K562 (cell line): ENCODE measurements at regions not wholly inside any gene's neighbourhood (a gene's known extent, or its start where the extent isn't known, plus 50 kb on each side); places are given as distances from the start of the nearest gene placed in this dataset.

Experiments
- ATAC-seq: fragments of 200-7000 bp; cut with Tn5 transposase; 3 replicates; pipeline ENCODE4 v1.9.1; 2020; ENCODE audit warnings: moderate library complexity
- BruUV-seq: library from RNA; stranded (reverse); fragments of 400-500 nt; replicated peaks from 2 replicates; lab custom pipeline; 2021; lab: Mats Ljungman, UMichigan
- CTCF ChIA-PET: fragments of 300-600 bp; formaldehyde crosslinking; extraction: SDS; loops from one replicate; lab custom pipeline; 2021; ENCODE audit warnings: low intra/inter-chr PET ratio; lab: Yijun Ruan, JAX
- POLR2A ChIA-PET: fragments of 300-600, 350-650 bp; sonication (Branson Sonifier 250); formaldehyde crosslinking; extraction: SDS; loops from one replicate; lab custom pipeline; 2021; ENCODE audit warnings: antibody characterized with exemption, inconsistent platforms; lab: Yijun Ruan, JAX
- DNase-seq, 4 experiments: peaks; one replicate each; pipeline versions ENCODE4 v3.0.0 to v3.0.0-alpha.2; 2011 to 2018; ENCODE audit warnings: low spot score in 3 of 4, mixed read lengths in 3 of 4; ENCODE audit errors: extremely low read depth in 1 of 4
- FAIRE-seq: peaks from 2 replicates; lab custom pipeline; 2011; peaks lifted over from hg19 to GRCh38; lab: Jason Lieb, UNC
- H2AFZ ChIP-seq: 2 replicates; pipeline ENCODE4 v1.6.0; 2011; ENCODE audit warnings: low read depth, low read length, control low read depth, inconsistent platforms
- H3K27ac ChIP-seq: fragments of 200-600 bp; 3 replicates; pipeline ENCODE4 v1.8.0; 2011; ENCODE audit warnings: low read depth, mild to moderate bottlenecking, control low read depth, inconsistent platforms, low read length, moderate library complexity, mixed read lengths; ENCODE audit errors: extremely low read depth
- H3K27me3 ChIP-seq, 2 experiments: fragments of 300-600 bp in 1 of 2; 2 replicates in 1 of 2; 3 replicates in 1 of 2; pipeline versions ENCODE4 v1.6.0 to v1.8.0; 2011; ENCODE audit warnings: inconsistent platforms in 2 of 2, low read length in 2 of 2, mild to moderate bottlenecking in 1 of 2, mixed read lengths in 1 of 2, moderate library complexity in 1 of 2; ENCODE audit not compliant: control insufficient read depth in 2 of 2, insufficient read depth in 2 of 2
- H3K36me3 ChIP-seq: fragments of 300-600 bp; 3 replicates; pipeline ENCODE4 v1.8.0; 2011; ENCODE audit warnings: mild to moderate bottlenecking, low read length, inconsistent platforms; ENCODE audit not compliant: control insufficient read depth, insufficient read depth
- H3K4me1 ChIP-seq, 2 experiments: fragments of 200-600 bp in 1 of 2; replicated peaks in 1 of 2; 2 replicates in 1 of 2; 3 replicates in 1 of 2; pipeline versions ENCODE4 v1.5.1 to v1.8.0; 2011; ENCODE audit warnings: inconsistent platforms in 2 of 2, low read length in 2 of 2, mild to moderate bottlenecking in 1 of 2, mixed read lengths in 1 of 2, moderate library complexity in 1 of 2; ENCODE audit not compliant: control insufficient read depth in 2 of 2, insufficient read depth in 2 of 2
- H3K4me2 ChIP-seq: 2 replicates; pipeline ENCODE4 v1.6.1; 2011; ENCODE audit warnings: low read length, control low read depth, inconsistent platforms, mixed read lengths; ENCODE audit not compliant: insufficient read depth
- H3K4me3 ChIP-seq: fragments of 200-600 bp; sonication (generic), shearing (Covaris generic); 2 replicates; pipeline ENCODE4 v1.5.1; 2016; ENCODE audit warnings: control low read depth, inconsistent platforms
- H3K79me2 ChIP-seq: fragments of 200-600 bp; 3 replicates; pipeline ENCODE4 v1.8.0; 2011; ENCODE audit warnings: low read length, inconsistent platforms; ENCODE audit not compliant: control insufficient read depth, insufficient read depth
- H3K9ac ChIP-seq, 2 experiments: 2 replicates each; pipeline versions ENCODE4 v1.6.0 to v1.6.1; 2011; ENCODE audit warnings: low read depth in 2 of 2, low read length in 2 of 2, control low read depth in 1 of 2, inconsistent platforms in 1 of 2, mild to moderate bottlenecking in 1 of 2, mixed read lengths in 1 of 2; ENCODE audit not compliant: insufficient read depth in 1 of 2
- H3K9me1 ChIP-seq: one replicate; pipeline ENCODE4 v1.6.0; 2011; ENCODE audit warnings: inconsistent platforms, mild to moderate bottlenecking, low read length, moderate library complexity; ENCODE audit not compliant: control insufficient read depth, insufficient read depth
- H3K9me3 ChIP-seq: replicated peaks from 2 replicates; pipeline ENCODE4 v1.5.1; 2011; ENCODE audit warnings: low read depth, low read length, inconsistent platforms; ENCODE audit not compliant: control insufficient read depth, insufficient read depth
- H4K20me1 ChIP-seq: replicated peaks from 2 replicates; pipeline ENCODE4 v1.6.1; 2011; ENCODE audit warnings: low read length, inconsistent platforms, mixed read lengths; ENCODE audit not compliant: control insufficient read depth, insufficient read depth
- BACH1 ChIP-seq: fragments of 200-800 bp; sonication (Bioruptor generic); IDR thresholded peaks from 2 replicates; pipeline ENCODE4 v1.6.1; 2016; ENCODE audit warnings: missing genetic modification characterization, missing compliant biosample characterization
- ELF2 ChIP-seq: fragments of 250-450 bp; sonication (Bioruptor Pico); IDR thresholded peaks from 2 replicates; pipeline ENCODE4 v1.5.0; 2021; ENCODE audit warnings: mild to moderate bottlenecking
- FOSL1 ChIP-seq: fragments of 200-800 bp; sonication (Bioruptor generic); conservative IDR thresholded peaks from 2 replicates; pipeline ENCODE4 v1.6.1; 2016; ENCODE audit warnings: missing genetic modification characterization, missing compliant biosample characterization
- GABPA ChIP-seq: fragments of 200-800 bp; sonication (Bioruptor generic); conservative IDR thresholded peaks from 2 replicates; pipeline ENCODE4 v1.6.1; 2016; ENCODE audit warnings: low read depth, missing genetic modification characterization, missing compliant biosample characterization
- GTF2E2 ChIP-seq: fragments of 200-800 bp; sonication (Bioruptor generic); IDR thresholded peaks from 2 replicates; pipeline ENCODE4 v1.6.1; 2016; ENCODE audit warnings: missing genetic modification characterization, missing compliant biosample characterization
- HDAC8 ChIP-seq: fragments of 450-650 bp; IDR thresholded peaks from 2 replicates; pipeline ENCODE4 v1.6.1; 2016; ENCODE audit warnings: mild to moderate bottlenecking, missing genetic modification characterization, moderate library complexity, missing compliant biosample characterization
- MEF2D ChIP-seq: conservative IDR thresholded peaks from 2 replicates; pipeline ENCODE4 v1.6.1; 2016; ENCODE audit warnings: low read depth, missing genetic modification characterization, missing compliant biosample characterization
- NR2C1 ChIP-seq, 2 experiments: fragments of 450-650 bp; IDR thresholded peaks; 2 replicates each; pipeline ENCODE4 v1.6.1; 2017; ENCODE audit warnings: mild to moderate bottlenecking in 2 of 2, antibody characterized with exemption in 1 of 2, inconsistent platforms in 1 of 2, missing compliant biosample characterization in 1 of 2, missing genetic modification characterization in 1 of 2
- PYGO2 ChIP-seq: fragments of 450-650 bp; IDR thresholded peaks from 2 replicates; pipeline ENCODE4 v1.6.1; 2016; ENCODE audit warnings: mild to moderate bottlenecking, missing genetic modification characterization, moderate library complexity, missing compliant biosample characterization
- WGBS: fragments of 100-300 bp; shearing (Covaris generic); methylation state at CpG from one replicate; pipeline ENCODE4 v1.1.6; 2016; ENCODE audit warnings: low coverage, mixed read lengths; ENCODE audit not compliant: insufficient coverage; ENCODE audit errors: missing lambda C conversion rate; 5-methylcytosine and 5-hydroxymethylcytosine counted together
- in situ Hi-C: fragments of 300-500 bp; cut with MboI; formaldehyde crosslinking; loops from 4 replicates; pipeline ENCODE4 v1.15.0; 2018; ENCODE audit warnings: inconsistent platforms, mixed read lengths
- intact Hi-C: fragments of 100-400 bp; cut with micrococcal nuclease; formaldehyde crosslinking; loops from 2 replicates; pipeline ENCODE4 v1.14.2; 2022
- TF ChIP-seq, protein P1 (sequence below): fragments of 250-450 bp; sonication (Bioruptor Pico); IDR thresholded peaks from 2 replicates; pipeline ENCODE4 v1.5.0; 2020; ENCODE audit warnings: mild to moderate bottlenecking
- TF ChIP-seq, protein P2 (sequence below): IDR thresholded peaks from 3 replicates; pipeline ENCODE4 v1.6.1; 2011; ENCODE audit warnings: borderline replicate concordance, mild to moderate bottlenecking, moderate library complexity; ENCODE audit not compliant: insufficient read length; ENCODE audit errors: extremely low read depth
- TF ChIP-seq, protein P3 (sequence below): fragments of 450-650 bp; IDR thresholded peaks from 2 replicates; pipeline ENCODE4 v1.6.1; 2016; ENCODE audit warnings: missing biosample characterization, missing genetic modification characterization
- TF ChIP-seq, protein P4 (sequence below): fragments of 200-800 bp; sonication (Bioruptor generic); IDR thresholded peaks from 2 replicates; pipeline ENCODE4 v1.6.1; 2017; ENCODE audit warnings: missing genetic modification characterization, missing compliant biosample characterization

DNA sequence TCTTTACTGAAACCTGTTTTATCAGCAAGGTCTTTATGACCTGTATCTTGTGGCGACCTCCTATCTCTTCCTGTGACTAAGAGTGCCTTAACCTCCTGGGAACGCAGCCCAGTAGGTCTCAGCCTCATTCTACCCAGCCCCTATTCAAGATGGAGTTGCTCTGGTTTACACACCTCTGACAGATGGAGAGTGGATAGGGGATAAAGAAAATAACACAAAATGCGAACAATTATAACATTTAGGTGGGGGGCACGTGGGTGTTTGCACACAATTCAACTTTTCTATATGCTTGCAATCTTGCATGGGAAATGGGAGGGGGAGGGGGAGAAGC lies 83.3 kb downstream of the RMI2 start:
- intact Hi-C loops, result no loop called here
- DNase-seq (no peak), ATAC-seq (no peak; the same call in 1 of the 3 replicates), FAIRE-seq (no peak)
- H4K20me1 ChIP-seq, result peaks cover 6% of the 10 kb centered on the region; the same call in 1 of the 2 replicates
- peaks cover 23 to 31% of the 10 kb centered on the region in 2 experiments for H3K27me3 ChIP-seq
- peak overlapping the region; percentile 10; the same call in 1 of the 2 replicates for H3K4me2 ChIP-seq
- BruUV-seq, result no TSS peak
- in situ Hi-C loops, result no loop called here
- no peak overlapping the region; the same call in 1 of the 2 replicates for H2AFZ ChIP-seq
- no peaks in the 10 kb centered on the region for H3K36me3 ChIP-seq
- CTCF ChIA-PET, result no interaction called here
- no peak overlapping the region for H3K27ac ChIP-seq
- H3K9me1 ChIP-seq, result no peaks in the 10 kb centered on the region
- H3K4me1 ChIP-seq, result peaks cover 0 to 12% of the 10 kb centered on the region in 2 experiments; a peak in 1 of 5 replicates
- POLR2A ChIA-PET, result no interaction called here
- H3K9me3 ChIP-seq, result no peaks in the 10 kb centered on the region
- no peak overlapping the region for H3K4me3 ChIP-seq
- no peak overlapping the region for H3K9ac ChIP-seq
- WGBS, result 7% methylated on average over 4 of the region's 4 CpGs
- no peaks in the 10 kb centered on the region for H3K79me2 ChIP-seq
- TF ChIP-seq, protein P1, sequence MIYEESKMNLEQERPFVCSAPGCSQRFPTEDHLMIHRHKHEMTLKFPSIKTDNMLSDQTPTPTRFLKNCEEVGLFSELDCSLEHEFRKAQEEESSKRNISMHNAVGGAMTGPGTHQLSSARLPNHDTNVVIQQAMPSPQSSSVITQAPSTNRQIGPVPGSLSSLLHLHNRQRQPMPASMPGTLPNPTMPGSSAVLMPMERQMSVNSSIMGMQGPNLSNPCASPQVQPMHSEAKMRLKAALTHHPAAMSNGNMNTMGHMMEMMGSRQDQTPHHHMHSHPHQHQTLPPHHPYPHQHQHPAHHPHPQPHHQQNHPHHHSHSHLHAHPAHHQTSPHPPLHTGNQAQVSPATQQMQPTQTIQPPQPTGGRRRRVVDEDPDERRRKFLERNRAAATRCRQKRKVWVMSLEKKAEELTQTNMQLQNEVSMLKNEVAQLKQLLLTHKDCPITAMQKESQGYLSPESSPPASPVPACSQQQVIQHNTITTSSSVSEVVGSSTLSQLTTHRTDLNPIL (CRISPR knock-in tag), result no peak
- TF ChIP-seq NR2C1 (IDR thresholded peaks at IDR 0.05) (no peak), NR2C1 (tag; IDR thresholded peaks at IDR 0.05) (peak; percentile 33; the same call in 1 of the 2 replicates), FOSL1 (tag) (0 out of 2 replicates have a peak, but pooled peaks have one; percentile 27), PYGO2 (peak; percentile 61; the same call in 1 of the 2 replicates), BACH1 (tag) (peak; percentile 72; the same call in 1 of the 2 replicates), MEF2D (peak; percentile 76; the same call in 1 of the 2 replicates), GTF2E2 (no peak), GABPA (tag) (peak; percentile 25; the same call in 1 of the 2 replicates), ELF2 (0 out of 2 replicates have a peak, but pooled peaks have one; percentile 25), HDAC8 (tag) (peak; percentile 81; the same call in 1 of the 2 replicates)
- TF ChIP-seq, protein P2, sequence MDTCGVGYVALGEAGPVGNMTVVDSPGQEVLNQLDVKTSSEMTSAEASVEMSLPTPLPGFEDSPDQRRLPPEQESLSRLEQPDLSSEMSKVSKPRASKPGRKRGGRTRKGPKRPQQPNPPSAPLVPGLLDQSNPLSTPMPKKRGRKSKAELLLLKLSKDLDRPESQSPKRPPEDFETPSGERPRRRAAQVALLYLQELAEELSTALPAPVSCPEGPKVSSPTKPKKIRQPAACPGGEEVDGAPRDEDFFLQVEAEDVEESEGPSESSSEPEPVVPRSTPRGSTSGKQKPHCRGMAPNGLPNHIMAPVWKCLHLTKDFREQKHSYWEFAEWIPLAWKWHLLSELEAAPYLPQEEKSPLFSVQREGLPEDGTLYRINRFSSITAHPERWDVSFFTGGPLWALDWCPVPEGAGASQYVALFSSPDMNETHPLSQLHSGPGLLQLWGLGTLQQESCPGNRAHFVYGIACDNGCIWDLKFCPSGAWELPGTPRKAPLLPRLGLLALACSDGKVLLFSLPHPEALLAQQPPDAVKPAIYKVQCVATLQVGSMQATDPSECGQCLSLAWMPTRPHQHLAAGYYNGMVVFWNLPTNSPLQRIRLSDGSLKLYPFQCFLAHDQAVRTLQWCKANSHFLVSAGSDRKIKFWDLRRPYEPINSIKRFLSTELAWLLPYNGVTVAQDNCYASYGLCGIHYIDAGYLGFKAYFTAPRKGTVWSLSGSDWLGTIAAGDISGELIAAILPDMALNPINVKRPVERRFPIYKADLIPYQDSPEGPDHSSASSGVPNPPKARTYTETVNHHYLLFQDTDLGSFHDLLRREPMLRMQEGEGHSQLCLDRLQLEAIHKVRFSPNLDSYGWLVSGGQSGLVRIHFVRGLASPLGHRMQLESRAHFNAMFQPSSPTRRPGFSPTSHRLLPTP, result no peak
- TF ChIP-seq, protein P3, sequence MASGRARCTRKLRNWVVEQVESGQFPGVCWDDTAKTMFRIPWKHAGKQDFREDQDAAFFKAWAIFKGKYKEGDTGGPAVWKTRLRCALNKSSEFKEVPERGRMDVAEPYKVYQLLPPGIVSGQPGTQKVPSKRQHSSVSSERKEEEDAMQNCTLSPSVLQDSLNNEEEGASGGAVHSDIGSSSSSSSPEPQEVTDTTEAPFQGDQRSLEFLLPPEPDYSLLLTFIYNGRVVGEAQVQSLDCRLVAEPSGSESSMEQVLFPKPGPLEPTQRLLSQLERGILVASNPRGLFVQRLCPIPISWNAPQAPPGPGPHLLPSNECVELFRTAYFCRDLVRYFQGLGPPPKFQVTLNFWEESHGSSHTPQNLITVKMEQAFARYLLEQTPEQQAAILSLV (tag), result 0 out of 2 replicates have a peak, but pooled peaks have one; percentile 42
- TF ChIP-seq, protein P4, sequence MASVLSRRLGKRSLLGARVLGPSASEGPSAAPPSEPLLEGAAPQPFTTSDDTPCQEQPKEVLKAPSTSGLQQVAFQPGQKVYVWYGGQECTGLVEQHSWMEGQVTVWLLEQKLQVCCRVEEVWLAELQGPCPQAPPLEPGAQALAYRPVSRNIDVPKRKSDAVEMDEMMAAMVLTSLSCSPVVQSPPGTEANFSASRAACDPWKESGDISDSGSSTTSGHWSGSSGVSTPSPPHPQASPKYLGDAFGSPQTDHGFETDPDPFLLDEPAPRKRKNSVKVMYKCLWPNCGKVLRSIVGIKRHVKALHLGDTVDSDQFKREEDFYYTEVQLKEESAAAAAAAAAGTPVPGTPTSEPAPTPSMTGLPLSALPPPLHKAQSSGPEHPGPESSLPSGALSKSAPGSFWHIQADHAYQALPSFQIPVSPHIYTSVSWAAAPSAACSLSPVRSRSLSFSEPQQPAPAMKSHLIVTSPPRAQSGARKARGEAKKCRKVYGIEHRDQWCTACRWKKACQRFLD, result peak; percentile 75; the same call in 1 of the 2 replicates
